GM23338 (cell line): ENCODE measurements at regions not wholly inside any gene's neighbourhood (a gene's known extent, or its start where the extent isn't known, plus 50 kb on each side); places are given as distances from the start of the nearest gene placed in this dataset.

Experiments
- ATAC-seq: fragments of 200-7000 bp; cut with Tn5 transposase; 3 replicates; pipeline ENCODE4 v1.9.1; 2020
- DNase-seq: peaks from one replicate; pipeline ENCODE4 v3.0.0-alpha.2; 2015; ENCODE audit warnings: low spot score
- H2AFZ ChIP-seq: fragments of 200-600 bp; sonication (generic); 2 replicates; pipeline ENCODE4 v1.8.0; 2016; ENCODE audit warnings: antibody characterized with exemption, mild to moderate bottlenecking, moderate library complexity
- H3F3A ChIP-seq: fragments of 200-600 bp; sonication (generic); replicated peaks from 2 replicates; pipeline ENCODE4 v1.8.0; 2017; ENCODE audit warnings: antibody characterized with exemption, mixed run types, low read depth
- H3K27ac ChIP-seq: fragments of 200-600 bp; sonication (generic); 2 replicates; pipeline ENCODE4 v1.6.1; 2016; ENCODE audit warnings: low read depth
- H3K27me3 ChIP-seq: fragments of 200-600 bp; sonication (generic); 2 replicates; pipeline ENCODE4 v1.8.0; 2016; ENCODE audit warnings: mild to moderate bottlenecking, mixed run types, moderate library complexity; ENCODE audit not compliant: insufficient read depth
- H3K36me3 ChIP-seq: fragments of 200-600 bp; sonication (generic); 2 replicates; pipeline ENCODE4 v1.8.0; 2016; ENCODE audit warnings: mild to moderate bottlenecking; ENCODE audit not compliant: insufficient read depth
- H3K4me1 ChIP-seq: fragments of 200-600 bp; sonication (generic); 2 replicates; pipeline ENCODE4 v1.8.0; 2016; ENCODE audit warnings: mild to moderate bottlenecking, moderate library complexity; ENCODE audit not compliant: insufficient read depth
- H3K4me2 ChIP-seq: fragments of 200-600 bp; sonication (generic); 2 replicates; pipeline ENCODE4 v1.7.1; 2017; ENCODE audit warnings: mixed run types
- H3K4me3 ChIP-seq: fragments of 200-600 bp; sonication (generic); 2 replicates; pipeline ENCODE4 v1.6.1; 2016; ENCODE audit warnings: mixed run types
- H3K79me2 ChIP-seq: fragments of 200-600 bp; sonication (generic); replicated peaks from 2 replicates; pipeline ENCODE4 v1.8.0; 2017; ENCODE audit warnings: mild to moderate bottlenecking; ENCODE audit not compliant: insufficient read depth
- H3K9me2 ChIP-seq: fragments of 200-600 bp; sonication (generic); 2 replicates; pipeline ENCODE4 v1.8.0; 2017; ENCODE audit not compliant: insufficient read depth
- H4K20me1 ChIP-seq: fragments of 200-600 bp; sonication (generic); replicated peaks from 2 replicates; pipeline ENCODE4 v1.8.0; 2017; ENCODE audit warnings: mild to moderate bottlenecking; ENCODE audit not compliant: insufficient read depth
- H3K27ac Mint-ChIP-seq: 2 replicates; pipeline ENCODE4 v1.8.0; 2020; ENCODE audit warnings: inconsistent platforms, mild to moderate bottlenecking, moderate library complexity, mixed read lengths
- H3K27me3 Mint-ChIP-seq: 3 replicates; pipeline ENCODE4 v1.8.0; 2022; ENCODE audit warnings: low read depth, mild to moderate bottlenecking, moderate library complexity, mixed read lengths, inconsistent platforms; ENCODE audit not compliant: insufficient read depth, poor library complexity
- H3K36me3 Mint-ChIP-seq: 3 replicates; pipeline ENCODE4 v1.8.0; 2021; ENCODE audit warnings: low read depth, mild to moderate bottlenecking, inconsistent platforms, moderate library complexity, mixed read lengths
- H3K4me1 Mint-ChIP-seq: 3 replicates; pipeline ENCODE4 v1.8.0; 2020; ENCODE audit warnings: mild to moderate bottlenecking, inconsistent platforms, mixed read lengths
- H3K4me3 Mint-ChIP-seq: 3 replicates; pipeline ENCODE4 v1.8.0; 2021; ENCODE audit warnings: moderate library complexity, mild to moderate bottlenecking, inconsistent platforms, mixed read lengths
- H3K9me3 Mint-ChIP-seq: 3 replicates; pipeline ENCODE4 v1.8.0; 2020; ENCODE audit warnings: moderate library complexity, mild to moderate bottlenecking, inconsistent platforms, mixed read lengths
- JUNB ChIP-seq: IDR thresholded peaks from one replicate; pipeline ENCODE4 v1.6.1; 2016; ENCODE audit warnings: antibody characterized with exemption; ENCODE audit not compliant: unreplicated experiment
- NANOG ChIP-seq: IDR thresholded peaks from 2 replicates; pipeline ENCODE4 v1.6.1; 2016; ENCODE audit warnings: antibody characterized with exemption, borderline replicate concordance
- REST ChIP-seq: IDR thresholded peaks from one replicate; pipeline ENCODE4 v1.6.1; 2018; ENCODE audit warnings: antibody characterized with exemption; ENCODE audit not compliant: unreplicated experiment
- STAT1 ChIP-seq: IDR thresholded peaks from one replicate; pipeline ENCODE4 v1.6.1; 2016; ENCODE audit warnings: antibody characterized with exemption; ENCODE audit not compliant: unreplicated experiment
- ZNF462 ChIP-seq: fragments of 250-450 bp; sonication (Bioruptor Pico); IDR thresholded peaks from 2 replicates; pipeline ENCODE4 v1.5.0; 2020; ENCODE audit warnings: mild to moderate bottlenecking, moderate library complexity

GRCh38 chr13:34884366-34884765, 57.7 kb upstream of the NBEA start (continued):
- TF ChIP-seq ZNF462, result no peak
- TF ChIP-seq JUNB, result no peak

- Histone ChIP-seq H4K20me1 (no peaks in the 10 kb centered on the region), H3K36me3 (no peaks in the 10 kb centered on the region), H2AFZ (no peak overlapping the region), H3K27me3 (no peaks in the 10 kb centered on the region), H3K4me3 (no peak overlapping the region), H3K9me2 (no peaks in the 10 kb centered on the region), H3K27ac (no peak overlapping the region), H3K4me1 (peaks cover 10% of the 10 kb centered on the region; the same call in 1 of the 2 replicates), H3K4me2 (no peak overlapping the region), H3K79me2 (no peaks in the 10 kb centered on the region), H3F3A (no peaks in the 10 kb centered on the region)
- Mint-ChIP-seq H3K27ac (no peak overlapping the region), H3K4me3 (no peak overlapping the region), H3K9me3 (no peaks in the 10 kb centered on the region), H3K27me3 (no peaks in the 10 kb centered on the region), H3K4me1 (peaks cover 15% of the 10 kb centered on the region), H3K36me3 (no peaks in the 10 kb centered on the region)
- ATAC-seq, result no peak
- DNase-seq, result no peak
- TF ChIP-seq NANOG (no peak), STAT1 (no peak), REST (no peak), ZNF462 (no peak)
Observed at GRCh38 chr13:34886121-34886875, 55.8 kb upstream of the NBEA start.
